Neural progenitor cell (in vitro differentiated cells): ENCODE measurements at regions not wholly inside any gene's neighbourhood (a gene's known extent, or its start where the extent isn't known, plus 50 kb on each side); places are given as distances from the start of the nearest gene placed in this dataset.

Experiments
- DNase-seq: peaks from one replicate; pipeline ENCODE4 v3.0.0-alpha.2; 2016; ENCODE audit warnings: low spot score
- H2AFZ ChIP-seq: fragments of 200-600 bp; sonication (generic); replicated peaks from 2 replicates; pipeline ENCODE4 v1.6.1; 2016; ENCODE audit warnings: antibody characterized with exemption
- H3F3A ChIP-seq: fragments of 200-600 bp; sonication (generic); 2 replicates; pipeline ENCODE4 v1.6.1; 2016; ENCODE audit warnings: antibody characterized with exemption, low read depth
- H3K27ac ChIP-seq: fragments of 200-600 bp; sonication (generic); 2 replicates; pipeline ENCODE4 v1.5.1; 2016; ENCODE audit warnings: mild to moderate bottlenecking
- H3K27me3 ChIP-seq: fragments of 200-600 bp; sonication (generic); 2 replicates; pipeline ENCODE4 v1.6.1; 2016; ENCODE audit warnings: mild to moderate bottlenecking, moderate library complexity
- H3K36me3 ChIP-seq: fragments of 200-600 bp; sonication (generic); 2 replicates; pipeline ENCODE4 v1.5.1; 2016
- H3K4me1 ChIP-seq: fragments of 200-600 bp; sonication (generic); 2 replicates; pipeline ENCODE4 v1.6.1; 2016; ENCODE audit warnings: mixed run types
- H3K4me2 ChIP-seq: fragments of 200-600 bp; sonication (generic); 2 replicates; pipeline ENCODE4 v1.6.1; 2016
- H3K4me3 ChIP-seq: fragments of 200-600 bp; sonication (generic); 2 replicates; pipeline ENCODE4 v1.5.1; 2016
- H3K79me2 ChIP-seq: fragments of 200-600 bp; sonication (generic); 2 replicates; pipeline ENCODE4 v1.6.1; 2016; ENCODE audit warnings: low read depth
- H3K9ac ChIP-seq: fragments of 200-600 bp; sonication (generic); 2 replicates; pipeline ENCODE4 v1.6.1; 2016
- H3K9me3 ChIP-seq: fragments of 200-600 bp; sonication (generic); 2 replicates; pipeline ENCODE4 v1.5.1; 2016; ENCODE audit warnings: low read depth
- H4K20me1 ChIP-seq: fragments of 200-600 bp; sonication (generic); 2 replicates; pipeline ENCODE4 v1.6.1; 2016; ENCODE audit warnings: low read depth
- H3K27ac Mint-ChIP-seq: 3 replicates; pipeline ENCODE4 v1.8.0; 2021; ENCODE audit warnings: mixed read lengths
- H3K27me3 Mint-ChIP-seq: 2 replicates; pipeline ENCODE4 v1.8.0; 2022; ENCODE audit warnings: low read depth, mild to moderate bottlenecking, inconsistent platforms, moderate library complexity, mixed read lengths; ENCODE audit not compliant: insufficient read depth
- H3K36me3 Mint-ChIP-seq: 3 replicates; pipeline ENCODE4 v1.8.0; 2021; ENCODE audit warnings: mixed read lengths
- H3K4me1 Mint-ChIP-seq: 3 replicates; pipeline ENCODE4 v1.8.0; 2021; ENCODE audit warnings: mixed read lengths
- H3K4me3 Mint-ChIP-seq: 3 replicates; pipeline ENCODE4 v1.8.0; 2021; ENCODE audit warnings: mild to moderate bottlenecking, moderate library complexity, mixed read lengths
- H3K9me3 Mint-ChIP-seq: 3 replicates; pipeline ENCODE4 v1.8.0; 2020; ENCODE audit warnings: mixed read lengths
- CTCF ChIP-seq: fragments of 200-600 bp; sonication (generic); IDR thresholded peaks from 2 replicates; pipeline ENCODE4 v1.5.1; 2017; ENCODE audit warnings: antibody characterized with exemption, mild to moderate bottlenecking
- EZH2 ChIP-seq: fragments of 200-600 bp; sonication (generic); IDR thresholded peaks from 2 replicates; pipeline ENCODE4 v1.6.1; 2017; ENCODE audit warnings: antibody characterized with exemption, mild to moderate bottlenecking, moderate library complexity
- EZH2phosphoT487 ChIP-seq: fragments of 200-600 bp; sonication (generic); IDR thresholded peaks from 2 replicates; pipeline ENCODE4 v1.6.1; 2017; ENCODE audit warnings: antibody characterized with exemption

- H3K27ac Mint-ChIP-seq, result no peak overlapping the region
- TF ChIP-seq EZH2phosphoT487 (no peak), CTCF (no peak), EZH2 (no peak)
- H3K4me1 Mint-ChIP-seq, result no peaks in the 10 kb centered on the region
- Histone ChIP-seq H3K4me3 (no peak overlapping the region), H3K79me2 (no peaks in the 10 kb centered on the region), H3K9me3 (no peaks in the 10 kb centered on the region), H3K27me3 (no peaks in the 10 kb centered on the region), H2AFZ (no peak overlapping the region), H3K27ac (no peak overlapping the region), H3K4me2 (no peak overlapping the region), H3K4me1 (no peaks in the 10 kb centered on the region), H3F3A (no peaks in the 10 kb centered on the region), H3K9ac (no peak overlapping the region), H4K20me1 (no peaks in the 10 kb centered on the region), H3K36me3 (no peaks in the 10 kb centered on the region)
- H3K9me3 Mint-ChIP-seq, result peaks cover 3% of the 10 kb centered on the region
- DNase-seq, result no peak
- H3K36me3 Mint-ChIP-seq, result no peaks in the 10 kb centered on the region
- no peak overlapping the region for H3K4me3 Mint-ChIP-seq
- peaks cover 2% of the 10 kb centered on the region for H3K27me3 Mint-ChIP-seq
These were observed 79.4 kb upstream of the PITX2 start for GRCh38 chr4:110702326-110702725.

GRCh38 chr4:110704748-110705439 lies 82.0 kb upstream of the PITX2 start:
- Histone ChIP-seq H3K4me3 (no peak overlapping the region), H3K4me1 (no peaks in the 10 kb centered on the region), H3K4me2 (no peak overlapping the region), H3K27me3 (no peaks in the 10 kb centered on the region), H3K27ac (no peak overlapping the region), H3F3A (no peaks in the 10 kb centered on the region), H3K9me3 (no peaks in the 10 kb centered on the region), H3K36me3 (no peaks in the 10 kb centered on the region), H3K9ac (no peak overlapping the region), H2AFZ (no peak overlapping the region), H3K79me2 (no peaks in the 10 kb centered on the region), H4K20me1 (no peaks in the 10 kb centered on the region)
- peaks cover 4% of the 10 kb centered on the region for H3K27me3 Mint-ChIP-seq
- H3K27ac Mint-ChIP-seq, result no peak overlapping the region
- no peaks in the 10 kb centered on the region for H3K36me3 Mint-ChIP-seq
- H3K9me3 Mint-ChIP-seq, result no peaks in the 10 kb centered on the region
- TF ChIP-seq EZH2, result no peak
- no peak for TF ChIP-seq EZH2phosphoT487
- TF ChIP-seq CTCF, result no peak
- no peak overlapping the region for H3K4me3 Mint-ChIP-seq
- no peaks in the 10 kb centered on the region for H3K4me1 Mint-ChIP-seq
- no peak for DNase-seq

- Histone ChIP-seq H3K36me3 (no peaks in the 10 kb centered on the region), H3K4me1 (no peaks in the 10 kb centered on the region), H3K79me2 (no peaks in the 10 kb centered on the region), H3K27me3 (no peaks in the 10 kb centered on the region), H3K9me3 (no peaks in the 10 kb centered on the region), H3F3A (no peaks in the 10 kb centered on the region), H3K27ac (no peak overlapping the region), H2AFZ (no peak overlapping the region), H3K4me2 (no peak overlapping the region), H3K4me3 (no peak overlapping the region), H4K20me1 (no peaks in the 10 kb centered on the region), H3K9ac (no peak overlapping the region)
- H3K36me3 Mint-ChIP-seq, result no peaks in the 10 kb centered on the region
- H3K4me1 Mint-ChIP-seq, result no peaks in the 10 kb centered on the region
- peaks cover 4% of the 10 kb centered on the region for H3K27me3 Mint-ChIP-seq
- no peaks in the 10 kb centered on the region for H3K9me3 Mint-ChIP-seq
- no peak for TF ChIP-seq EZH2phosphoT487
- TF ChIP-seq CTCF, result no peak
- no peak overlapping the region for H3K27ac Mint-ChIP-seq
- DNase-seq, result no peak
- no peak overlapping the region for H3K4me3 Mint-ChIP-seq
These were observed 82.5 kb upstream of the PITX2 start for GRCh38 chr4:110705440-110705782.
